Aorta (tissue), 5 donors: ENCODE measurements at regions not wholly inside any gene's neighbourhood (a gene's known extent, or its start where the extent isn't known, plus 50 kb on each side); places are given as distances from the start of the nearest gene placed in this dataset.
"Not testable (repeated sequence)": the region's sequence is repeated elsewhere in the genome, so short reads cannot be mapped to it uniquely, and the experiment has no call there.

Experiments used
- ATAC-seq: fragments of 200-7000 bp; cut with Tn5 transposase; one replicate; pipeline ENCODE4 v1.9.1; 2022; ENCODE audit warnings: moderate library complexity; ENCODE audit not compliant: low FRiP score
- DNase-seq, 2 donors: peaks; one replicate each; pipeline ENCODE4 v3.0.0-alpha.2; 2020
- H3K27ac ChIP-seq, 2 donors: one replicate each; pipeline ENCODE4 v1.5.1; 2013; ENCODE audit warnings: low read length in 2 of 2, mild to moderate bottlenecking in 2 of 2, moderate library complexity in 2 of 2, control low read depth in 1 of 2, inconsistent platforms in 1 of 2, low read depth in 1 of 2
- H3K27me3 ChIP-seq, 2 donors: one replicate each; pipeline ENCODE4 v1.6.1; 2013; ENCODE audit warnings: control low read depth in 1 of 2, low read length in 1 of 2, mild to moderate bottlenecking in 1 of 2, moderate library complexity in 1 of 2; ENCODE audit not compliant: insufficient read depth in 2 of 2, control insufficient read depth in 1 of 2
- H3K36me3 ChIP-seq, 2 donors: one replicate each; pipeline ENCODE4 v1.6.1; 2013; ENCODE audit warnings: control low read depth in 1 of 2, low read length in 1 of 2, mild to moderate bottlenecking in 1 of 2; ENCODE audit not compliant: insufficient read depth in 2 of 2, control insufficient read depth in 1 of 2
- H3K4me1 ChIP-seq, 2 donors: one replicate each; pipeline ENCODE4 v1.6.1; 2013; ENCODE audit warnings: low read length in 2 of 2, control low read depth in 1 of 2, mild to moderate bottlenecking in 1 of 2, moderate library complexity in 1 of 2; ENCODE audit not compliant: insufficient read depth in 2 of 2, control insufficient read depth in 1 of 2
- H3K4me3 ChIP-seq, 2 donors: one replicate each; pipeline ENCODE4 v1.5.1; 2013; ENCODE audit warnings: low read length in 2 of 2, control low read depth in 1 of 2, mild to moderate bottlenecking in 1 of 2
- H3K9me3 ChIP-seq: one replicate; pipeline ENCODE4 v1.6.1; 2013; ENCODE audit warnings: mild to moderate bottlenecking, low read length; ENCODE audit not compliant: control insufficient read depth
- WGBS, 2 donors: extraction: QIAGEN DNeasy Blood & Tissue Kit; methylation state at CpG; one replicate each; pipeline ENCODE4 v1.1.7; 2013; 5-methylcytosine and 5-hydroxymethylcytosine counted together
- intact Hi-C, 2 donors: fragments of 100-400 bp; cut with DNase I; formaldehyde crosslinking; loops; one replicate each; pipeline versions ENCODE4 v1.14.2 to v1.15.0; 2022
- donor health status: healthy with polysubstance abuse.
- donor health status: Bipolar disorder and iron deficiency.
- donor health status: DM: no; HTN: no; CAD: no.
- donor health status: DM: no; HTN: no; CAD: no.
- donor health status: DM: yes; HTN: yes; CAD: no.

DNA sequence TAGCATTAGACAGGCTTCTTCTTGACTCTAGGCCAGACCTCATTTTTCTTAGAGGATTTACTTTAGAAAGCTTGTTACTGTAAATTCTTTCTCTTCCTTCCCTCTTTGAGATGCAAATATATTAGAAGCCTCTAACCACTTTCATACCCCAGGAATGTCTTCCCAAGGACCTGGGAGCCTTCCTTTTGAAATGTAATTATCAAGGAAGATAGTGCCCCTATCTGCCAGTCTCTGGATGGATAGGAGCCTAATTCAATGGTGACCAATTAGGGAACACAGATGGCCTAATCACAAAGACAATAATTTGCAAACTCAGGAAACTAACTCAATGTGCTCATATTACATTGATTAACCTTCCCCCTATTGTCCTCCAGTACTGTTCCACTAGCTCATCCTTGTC lies 145.6 kb upstream of the DCAF8L1 start:
- no peak for DNase-seq
- Histone ChIP-seq H3K27me3 (no peaks in the 10 kb centered on the region), H3K4me1 (no peaks in the 10 kb centered on the region), H3K27ac (no peak overlapping the region), H3K4me3 (no peak overlapping the region), H3K36me3 (no peaks in the 10 kb centered on the region), H3K9me3 (no peaks in the 10 kb centered on the region)
- no peak for ATAC-seq
- intact Hi-C loops, result no loop called here

GRCh38 chrX:28124416-28124815 lies 143.2 kb upstream of the DCAF8L1 start:
- WGBS, 2 donors, result 58% methylated on average over 2 of the region's 2 CpGs
- Histone ChIP-seq H3K4me1 (no peaks in the 10 kb centered on the region), H3K9me3 (no peaks in the 10 kb centered on the region), H3K27ac (no peak overlapping the region), H3K4me3 (no peak overlapping the region), H3K36me3 (no peaks in the 10 kb centered on the region), H3K27me3 (no peaks in the 10 kb centered on the region)
- DNase-seq, result no peak
- ATAC-seq, result no peak
- intact Hi-C loops, result no loop called here

- WGBS, 2 donors, result 87 to 96% methylated on average over 8 of the region's 8 CpGs
- H3K27me3 ChIP-seq, H3K4me3 ChIP-seq, intact Hi-C loops, H3K27ac ChIP-seq, H3K4me1 ChIP-seq, H3K36me3 ChIP-seq, H3K9me3 ChIP-seq, ATAC-seq, DNase-seq: not testable (repeated sequence)
Observed at GRCh38 chrX:28120580-28121245, 139.5 kb upstream of the DCAF8L1 start.

GRCh38 chrX:28120072-28120471 lies 138.8 kb upstream of the DCAF8L1 start:
- 60 to 80% methylated on average over 4 of the region's 4 CpGs for whole genome bisulfite sequencing, 2 donors
- no peaks in the 10 kb centered on the region for H3K9me3 ChIP-seq
- ATAC-seq (no peak), DNase-seq (no peak)
- H3K4me1 ChIP-seq, result no peaks in the 10 kb centered on the region
- no peaks in the 10 kb centered on the region for H3K36me3 ChIP-seq
- no peak overlapping the region for H3K27ac ChIP-seq
- intact Hi-C loops, result no loop called here
- H3K4me3 ChIP-seq, result no peak overlapping the region
- no peaks in the 10 kb centered on the region for H3K27me3 ChIP-seq

GRCh38 chrX:28108186-28108945 lies 127.1 kb upstream of the DCAF8L1 start:
- H3K9me3 ChIP-seq, result no peaks in the 10 kb centered on the region
- no peaks in the 10 kb centered on the region for H3K36me3 ChIP-seq
- H3K4me3 ChIP-seq, result no peak overlapping the region
- H3K27ac ChIP-seq, result no peak overlapping the region
- no peaks in the 10 kb centered on the region for H3K4me1 ChIP-seq
- H3K27me3 ChIP-seq, result no peaks in the 10 kb centered on the region
- WGBS, 2 donors, result 14 to 15% methylated on average over 1 of the region's 1 CpG
- intact Hi-C loops, result no loop called here
- DNase-seq (no peak), ATAC-seq (no peak)

DNA sequence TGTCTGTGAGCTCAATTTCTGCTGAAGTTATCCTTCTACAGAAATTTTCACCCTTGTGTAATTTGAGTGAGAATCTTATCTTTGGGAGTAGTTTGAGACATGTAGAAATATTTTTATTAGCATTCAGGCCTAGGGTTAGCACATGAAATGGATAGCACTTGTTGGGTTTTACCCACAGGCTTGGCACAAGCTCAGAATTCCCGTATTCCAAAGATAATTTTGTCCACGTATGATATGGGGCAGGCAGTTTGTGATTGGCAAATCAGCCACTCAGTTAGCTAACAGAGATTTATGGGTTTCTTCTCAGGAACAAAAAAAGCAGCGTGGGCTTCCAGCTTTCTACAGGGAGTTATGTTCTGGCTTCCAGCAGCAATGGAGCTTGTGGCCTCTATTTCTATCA lies 117.9 kb upstream of the DCAF8L1 start:
- intact Hi-C loops, result no loop called here
- H3K36me3 ChIP-seq, result no peaks in the 10 kb centered on the region
- no peaks in the 10 kb centered on the region for H3K9me3 ChIP-seq
- DNase-seq (no peak), ATAC-seq (no peak)
- H3K4me3 ChIP-seq, result no peak overlapping the region
- H3K4me1 ChIP-seq, result no peaks in the 10 kb centered on the region
- 7 to 12% methylated on average over 3 of the region's 3 CpGs for WGBS, 2 donors
- no peaks in the 10 kb centered on the region for H3K27me3 ChIP-seq
- H3K27ac ChIP-seq, result no peak overlapping the region

- WGBS, 2 donors, result 64 to 89% methylated on average over 2 of the region's 2 CpGs
- DNase-seq (no peak), ATAC-seq (no peak)
- H3K4me3 ChIP-seq, result no peak overlapping the region
- H3K4me1 ChIP-seq, result no peaks in the 10 kb centered on the region
- H3K9me3 ChIP-seq, result no peaks in the 10 kb centered on the region
- H3K27me3 ChIP-seq, result no peaks in the 10 kb centered on the region
- intact Hi-C loops, result no loop called here
- no peaks in the 10 kb centered on the region for H3K36me3 ChIP-seq
- no peak overlapping the region for H3K27ac ChIP-seq
Observed at GRCh38 chrX:28085653-28086052, 104.4 kb upstream of the DCAF8L1 start.

DNA sequence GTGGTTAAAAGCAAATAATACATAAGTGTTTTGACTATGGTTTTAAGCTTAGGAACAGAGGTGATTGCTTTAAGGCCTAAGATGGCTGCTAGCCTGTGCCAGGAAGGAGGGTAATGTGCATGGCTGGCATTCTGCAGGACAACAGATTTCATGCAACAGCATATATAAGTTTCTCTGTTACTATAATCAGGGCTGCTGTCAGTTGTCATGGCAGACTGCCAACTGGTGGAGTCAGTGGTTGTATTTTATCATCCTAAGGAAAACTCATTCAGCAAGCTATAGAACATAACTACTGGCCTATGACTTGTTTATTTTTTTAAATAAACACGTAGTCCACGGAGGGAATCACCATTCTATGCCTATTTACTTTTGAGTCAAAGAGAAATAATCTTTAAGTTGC lies 77.7 kb upstream of the DCAF8L1 start:
- no peaks in the 10 kb centered on the region for H3K9me3 ChIP-seq
- H3K4me1 ChIP-seq, result no peaks in the 10 kb centered on the region
- ATAC-seq (no peak), DNase-seq (no peak)
- H3K4me3 ChIP-seq, result no peak overlapping the region
- WGBS, 2 donors, result 14 to 31% methylated on average over 2 of the region's 2 CpGs
- no peaks in the 10 kb centered on the region for H3K36me3 ChIP-seq
- no peaks in the 10 kb centered on the region for H3K27me3 ChIP-seq
- intact Hi-C loops, result no loop called here
- no peak overlapping the region for H3K27ac ChIP-seq
